ENCODE measurements at regions not wholly inside any gene's neighbourhood (a gene's known extent, or its start where the extent isn't known, plus 50 kb on each side); places are given as distances from the start of the nearest gene placed in this dataset.

DNA sequence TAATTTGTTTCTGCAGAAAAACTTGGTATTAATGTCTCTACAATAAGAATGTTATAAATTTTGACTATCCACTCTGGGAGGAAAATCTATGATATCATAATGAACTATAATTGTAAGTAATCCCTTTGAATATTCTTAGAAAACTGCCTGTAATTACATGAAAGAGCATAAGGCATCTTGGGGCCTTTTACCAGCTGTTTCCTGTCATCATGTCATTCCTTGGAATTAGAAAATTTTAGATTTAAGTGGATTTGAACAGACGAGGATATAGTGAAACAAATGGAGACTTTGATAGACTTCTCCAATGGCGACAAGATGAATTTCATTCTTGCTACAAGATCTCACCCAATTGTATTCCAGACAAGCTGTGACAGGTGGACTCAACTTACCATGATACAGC is 423.4 kb upstream of the FLRT2 start:
- TF ChIP-seq, protein P1, sequence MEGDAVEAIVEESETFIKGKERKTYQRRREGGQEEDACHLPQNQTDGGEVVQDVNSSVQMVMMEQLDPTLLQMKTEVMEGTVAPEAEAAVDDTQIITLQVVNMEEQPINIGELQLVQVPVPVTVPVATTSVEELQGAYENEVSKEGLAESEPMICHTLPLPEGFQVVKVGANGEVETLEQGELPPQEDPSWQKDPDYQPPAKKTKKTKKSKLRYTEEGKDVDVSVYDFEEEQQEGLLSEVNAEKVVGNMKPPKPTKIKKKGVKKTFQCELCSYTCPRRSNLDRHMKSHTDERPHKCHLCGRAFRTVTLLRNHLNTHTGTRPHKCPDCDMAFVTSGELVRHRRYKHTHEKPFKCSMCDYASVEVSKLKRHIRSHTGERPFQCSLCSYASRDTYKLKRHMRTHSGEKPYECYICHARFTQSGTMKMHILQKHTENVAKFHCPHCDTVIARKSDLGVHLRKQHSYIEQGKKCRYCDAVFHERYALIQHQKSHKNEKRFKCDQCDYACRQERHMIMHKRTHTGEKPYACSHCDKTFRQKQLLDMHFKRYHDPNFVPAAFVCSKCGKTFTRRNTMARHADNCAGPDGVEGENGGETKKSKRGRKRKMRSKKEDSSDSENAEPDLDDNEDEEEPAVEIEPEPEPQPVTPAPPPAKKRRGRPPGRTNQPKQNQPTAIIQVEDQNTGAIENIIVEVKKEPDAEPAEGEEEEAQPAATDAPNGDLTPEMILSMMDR (IDR thresholded peaks at IDR 0.05): no peak
- TF ChIP-seq ESRRA (CRISPR knock-in tag; IDR thresholded peaks at IDR 0.05; ENCODE audit: borderline replicate concordance) (no peak), JUN (CRISPR knock-in tag; IDR thresholded peaks at IDR 0.05) (no peak), GABPB1 (CRISPR knock-in tag; IDR thresholded peaks at IDR 0.05) (no peak), USF1 (CRISPR knock-in tag; IDR thresholded peaks at IDR 0.05) (no peak)

Data from WTC11 (cell line).